ENCODE measurements at regions not wholly inside any gene's neighbourhood (a gene's known extent, or its start where the extent isn't known, plus 50 kb on each side); places are given as distances from the start of the nearest gene placed in this dataset.

- Mint-ChIP-seq H3K27me3 (no peaks in the 10 kb centered on the region), H3K4me3 (no peak overlapping the region), H3K27ac (no peak overlapping the region), H3K9me3 (peaks cover 0 to 8% (median 0%) of the 10 kb centered on the region in 5 donors), H3K4me1 (no peaks in the 10 kb centered on the region), H3K36me3 (no peaks in the 10 kb centered on the region)
- Histone ChIP-seq H3K9me3 (ENCODE audit: low read length) (no peaks in the 10 kb centered on the region), H3K36me3 (ENCODE audit: insufficient read depth, low read length) (no peaks in the 10 kb centered on the region), H3K27me3 (ENCODE audit: insufficient read depth, low read length, poor library complexity, severe bottlenecking) (no peaks in the 10 kb centered on the region), H3K4me3 (ENCODE audit: low read length) (no peak overlapping the region), H3K4me1 (ENCODE audit: insufficient read depth, low read length) (no peaks in the 10 kb centered on the region), H3K27ac (ENCODE audit: low read depth, low read length) (no peak overlapping the region)
- DNase-seq = no peak
- CTCF ChIA-PET = no interaction called here
- POLR2A ChIA-PET = no interaction called here
Observed at GRCh38 chr3:145812391-145812790, 348.6 kb downstream of the PLOD2 start.

- Mint-ChIP-seq H3K27ac (no peak overlapping the region), H3K9me3 (peaks cover 0 to 4% (median 2%) of the 10 kb centered on the region in 5 donors), H3K4me1 (no peaks in the 10 kb centered on the region), H3K4me3 (no peak overlapping the region), H3K27me3 (peaks cover 0 to 1% of the 10 kb centered on the region in 2 donors), H3K36me3 (no peaks in the 10 kb centered on the region)
- Histone ChIP-seq H3K9me3 (ENCODE audit: low read length) (no peaks in the 10 kb centered on the region), H3K4me1 (ENCODE audit: insufficient read depth, low read length) (no peaks in the 10 kb centered on the region), H3K36me3 (ENCODE audit: insufficient read depth, low read length) (no peaks in the 10 kb centered on the region), H3K27ac (ENCODE audit: low read depth, low read length) (no peak overlapping the region), H3K4me3 (ENCODE audit: low read length) (no peak overlapping the region), H3K27me3 (ENCODE audit: insufficient read depth, low read length, poor library complexity, severe bottlenecking) (no peaks in the 10 kb centered on the region)
- CTCF ChIA-PET = no interaction called here
- no peak for DNase-seq
- POLR2A ChIA-PET = no interaction called here
Observed at GRCh38 chr3:145815707-145816413, 345.1 kb downstream of the PLOD2 start.

GRCh38 chr3:145817870-145818483 lies 343.0 kb downstream of the PLOD2 start:
- Histone ChIP-seq H3K9me3 (ENCODE audit: low read length) (no peaks in the 10 kb centered on the region), H3K4me3 (ENCODE audit: low read length) (no peak overlapping the region), H3K36me3 (ENCODE audit: insufficient read depth, low read length) (no peaks in the 10 kb centered on the region), H3K27ac (ENCODE audit: low read depth, low read length) (no peak overlapping the region), H3K4me1 (ENCODE audit: insufficient read depth, low read length) (no peaks in the 10 kb centered on the region), H3K27me3 (ENCODE audit: insufficient read depth, low read length, poor library complexity, severe bottlenecking) (no peaks in the 10 kb centered on the region)
- ChIA-PET POLR2A (no interaction called here), CTCF (no interaction called here)
- Mint-ChIP-seq H3K4me3 (no peak overlapping the region), H3K4me1 (no peaks in the 10 kb centered on the region), H3K36me3 (no peaks in the 10 kb centered on the region), H3K27me3 (peaks cover 0 to 1% of the 10 kb centered on the region in 2 donors), H3K27ac (no peak overlapping the region), H3K9me3 (peaks cover 0 to 5% (median 2%) of the 10 kb centered on the region in 5 donors)
- no peak for DNase-seq

GRCh38 chr3:145820170-145820569 lies 340.8 kb downstream of the PLOD2 start:
- no peak for DNase-seq
- no peaks in the 10 kb centered on the region for H3K4me1 ChIP-seq (ENCODE audit: insufficient read depth, low read length)
- H3K4me3 ChIP-seq (ENCODE audit: low read length) = no peak overlapping the region
- Mint-ChIP-seq H3K27me3 (peaks cover 0 to 1% of the 10 kb centered on the region in 2 donors), H3K27ac (no peak overlapping the region), H3K9me3 (peaks cover 0 to 9% (median 4%) of the 10 kb centered on the region in 5 donors), H3K36me3 (no peaks in the 10 kb centered on the region), H3K4me3 (no peak overlapping the region), H3K4me1 (no peaks in the 10 kb centered on the region)
- no peaks in the 10 kb centered on the region for H3K9me3 ChIP-seq (ENCODE audit: low read length)
- ChIA-PET POLR2A (no interaction called here), CTCF (no interaction called here)
- no peaks in the 10 kb centered on the region for H3K27me3 ChIP-seq (ENCODE audit: insufficient read depth, low read length, poor library complexity, severe bottlenecking)
- H3K27ac ChIP-seq (ENCODE audit: low read depth, low read length) = no peak overlapping the region
- H3K36me3 ChIP-seq (ENCODE audit: insufficient read depth, low read length) = no peaks in the 10 kb centered on the region

GRCh38 chr3:145842294-145842902 lies 318.6 kb downstream of the PLOD2 start:
- ChIA-PET POLR2A (no interaction called here), CTCF (no interaction called here)
- no peak overlapping the region for H3K4me3 ChIP-seq (ENCODE audit: low read length)
- H3K36me3 ChIP-seq (ENCODE audit: insufficient read depth, low read length) = no peaks in the 10 kb centered on the region
- H3K27me3 ChIP-seq (ENCODE audit: insufficient read depth, low read length, poor library complexity, severe bottlenecking) = no peaks in the 10 kb centered on the region
- Mint-ChIP-seq H3K4me1 (no peaks in the 10 kb centered on the region), H3K4me3 (no peak overlapping the region), H3K36me3 (no peaks in the 10 kb centered on the region), H3K27ac (no peak overlapping the region), H3K27me3 (no peaks in the 10 kb centered on the region), H3K9me3 (peaks cover 0 to 11% (median 5%) of the 10 kb centered on the region in 5 donors)
- no peak overlapping the region for H3K27ac ChIP-seq (ENCODE audit: low read depth, low read length)
- DNase-seq = no peak
- H3K4me1 ChIP-seq (ENCODE audit: insufficient read depth, low read length) = no peaks in the 10 kb centered on the region
- no peaks in the 10 kb centered on the region for H3K9me3 ChIP-seq (ENCODE audit: low read length)

GRCh38 chr3:145843561-145843960 lies 317.4 kb downstream of the PLOD2 start:
- H3K27me3 Mint-ChIP-seq = no peaks in the 10 kb centered on the region
- Histone ChIP-seq H3K27me3 (ENCODE audit: insufficient read depth, low read length, poor library complexity, severe bottlenecking) (no peaks in the 10 kb centered on the region), H3K4me1 (ENCODE audit: insufficient read depth, low read length) (no peaks in the 10 kb centered on the region), H3K27ac (ENCODE audit: low read depth, low read length) (no peak overlapping the region), H3K36me3 (ENCODE audit: insufficient read depth, low read length) (no peaks in the 10 kb centered on the region), H3K9me3 (ENCODE audit: low read length) (no peaks in the 10 kb centered on the region), H3K4me3 (ENCODE audit: low read length) (no peak overlapping the region)
- no peaks in the 10 kb centered on the region for H3K4me1 Mint-ChIP-seq
- DNase-seq = no peak
- CTCF ChIA-PET = no interaction called here
- H3K36me3 Mint-ChIP-seq = no peaks in the 10 kb centered on the region
- H3K27ac Mint-ChIP-seq = no peak overlapping the region
- peaks cover 0 to 9% (median 5%) of the 10 kb centered on the region in 5 donors for H3K9me3 Mint-ChIP-seq
- POLR2A ChIA-PET = no interaction called here
- no peak overlapping the region for H3K4me3 Mint-ChIP-seq

GRCh38 chr3:145849115-145849514 lies 311.9 kb downstream of the PLOD2 start:
- H3K4me3 Mint-ChIP-seq = no peak overlapping the region
- Histone ChIP-seq H3K36me3 (ENCODE audit: insufficient read depth, low read length) (no peaks in the 10 kb centered on the region), H3K4me3 (ENCODE audit: low read length) (no peak overlapping the region), H3K4me1 (ENCODE audit: insufficient read depth, low read length) (no peaks in the 10 kb centered on the region), H3K9me3 (ENCODE audit: low read length) (no peaks in the 10 kb centered on the region), H3K27ac (ENCODE audit: low read depth, low read length) (no peak overlapping the region), H3K27me3 (ENCODE audit: insufficient read depth, low read length, poor library complexity, severe bottlenecking) (no peaks in the 10 kb centered on the region)
- DNase-seq = no peak
- H3K4me1 Mint-ChIP-seq = no peaks in the 10 kb centered on the region
- no peak overlapping the region for H3K27ac Mint-ChIP-seq
- ChIA-PET POLR2A (no interaction called here), CTCF (no interaction called here)
- no peaks in the 10 kb centered on the region for H3K27me3 Mint-ChIP-seq
- no peaks in the 10 kb centered on the region for H3K36me3 Mint-ChIP-seq
- H3K9me3 Mint-ChIP-seq = peaks cover 2 to 10% (median 4%) of the 10 kb centered on the region in 5 donors

- Histone ChIP-seq H3K36me3 (ENCODE audit: insufficient read depth, low read length) (no peaks in the 10 kb centered on the region), H3K9me3 (ENCODE audit: low read length) (no peaks in the 10 kb centered on the region), H3K27ac (ENCODE audit: low read depth, low read length) (no peak overlapping the region), H3K4me1 (ENCODE audit: insufficient read depth, low read length) (no peaks in the 10 kb centered on the region), H3K27me3 (ENCODE audit: insufficient read depth, low read length, poor library complexity, severe bottlenecking) (no peaks in the 10 kb centered on the region), H3K4me3 (ENCODE audit: low read length) (no peak overlapping the region)
- POLR2A ChIA-PET = no interaction called here
- Mint-ChIP-seq H3K36me3 (no peaks in the 10 kb centered on the region), H3K9me3 (peaks cover 2 to 10% (median 3%) of the 10 kb centered on the region in 5 donors), H3K4me3 (no peak overlapping the region), H3K27ac (no peak overlapping the region), H3K27me3 (no peaks in the 10 kb centered on the region), H3K4me1 (no peaks in the 10 kb centered on the region)
- DNase-seq = no peak
- CTCF ChIA-PET = no interaction called here
Observed at GRCh38 chr3:145854499-145854898, 306.5 kb downstream of the PLOD2 start.

All from CD8-positive, alpha-beta memory T cell (primary cell).